ENCODE measurements at regions not wholly inside any gene's neighbourhood (a gene's known extent, or its start where the extent isn't known, plus 50 kb on each side); places are given as distances from the start of the nearest gene placed in this dataset.
"Not testable (repeated sequence)": the region's sequence is repeated elsewhere in the genome, so short reads cannot be mapped to it uniquely, and the experiment has no call there.

DNA sequence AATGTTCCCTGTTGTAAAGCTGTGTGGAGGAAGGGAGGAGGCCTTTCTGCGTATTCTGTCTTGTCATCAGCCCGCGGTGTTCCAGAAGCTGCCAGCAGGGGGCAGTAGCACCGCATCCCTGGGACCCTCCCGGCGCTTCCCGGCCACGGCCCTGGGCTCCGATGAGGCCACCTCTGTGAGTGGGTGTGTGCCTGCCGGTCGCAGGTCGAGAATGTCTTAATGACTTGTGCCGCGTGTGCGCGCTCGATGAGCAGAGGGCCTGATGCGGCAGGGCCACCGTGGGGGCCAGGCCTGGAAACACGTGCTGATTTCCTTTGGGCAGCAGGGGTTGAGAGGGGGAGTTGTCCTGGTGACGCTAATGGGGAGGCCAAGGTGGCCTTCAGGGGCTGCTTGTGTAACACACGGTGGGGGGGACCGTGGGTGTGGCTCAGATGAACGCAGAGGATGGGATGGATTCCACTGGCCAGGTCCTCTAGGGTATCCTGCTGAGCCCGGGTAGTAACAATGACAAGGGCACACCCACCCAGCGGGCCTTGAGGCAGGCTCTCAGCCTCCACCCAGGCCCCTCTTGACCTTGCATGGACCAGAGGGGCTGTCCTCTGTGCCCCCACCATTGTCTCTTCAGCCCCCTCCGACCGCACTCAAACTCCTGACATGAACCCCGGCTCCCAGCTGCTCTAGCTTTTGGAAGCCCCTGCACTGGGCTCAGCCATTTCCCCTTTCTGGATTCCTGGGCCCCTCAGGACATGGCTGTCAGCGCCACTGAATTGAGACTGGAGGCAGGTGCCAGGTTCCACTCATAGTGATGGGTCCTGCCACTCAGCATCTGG, 135.9 kb upstream of the PODXL start:
- peak; percentile 75 for DNase-seq (ENCODE audit: low read depth, low spot score)
- in situ Hi-C loops (cut with HindIII; ENCODE audit: low pct_unique_long_range_greater_than_20kb, low sequenced_read_pairs): no loop called here

- in situ Hi-C loops (cut with HindIII; ENCODE audit: low pct_unique_long_range_greater_than_20kb, low sequenced_read_pairs): no loop called here
- no peak for DNase-seq (ENCODE audit: low read depth, low spot score)
Measured at GRCh38 chr7:131691454-131692130, 135.2 kb upstream of the PODXL start.

DNA sequence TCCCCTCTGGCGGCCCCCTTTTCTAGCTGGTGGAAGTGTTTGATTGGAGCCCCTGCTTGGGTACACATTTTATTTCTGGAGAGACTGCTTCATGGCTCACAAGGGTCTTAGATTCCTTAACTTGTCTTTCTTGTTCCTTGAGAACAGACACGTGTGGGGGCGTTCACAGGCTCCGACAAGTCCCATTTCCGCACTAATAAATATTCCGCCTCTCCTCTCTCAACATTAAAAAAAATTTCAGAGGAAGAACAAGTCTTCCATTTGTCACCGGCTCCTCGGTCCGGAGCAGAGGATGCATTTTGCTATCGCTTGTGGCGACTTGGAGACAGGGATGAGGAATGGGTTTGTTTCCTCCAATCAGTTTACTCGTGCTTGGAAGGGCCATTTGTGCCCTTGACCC, 134.0 kb upstream of the PODXL start:
- in situ Hi-C loops (cut with HindIII; ENCODE audit: low pct_unique_long_range_greater_than_20kb, low sequenced_read_pairs): no loop called here
- no peak for DNase-seq (ENCODE audit: low read depth, low spot score)

- no peak for DNase-seq (ENCODE audit: low read depth, low spot score)
- in situ Hi-C loops (cut with HindIII; ENCODE audit: low pct_unique_long_range_greater_than_20kb, low sequenced_read_pairs): no loop called here
Measured at GRCh38 chr7:131689662-131690234, 133.3 kb upstream of the PODXL start.

DNA sequence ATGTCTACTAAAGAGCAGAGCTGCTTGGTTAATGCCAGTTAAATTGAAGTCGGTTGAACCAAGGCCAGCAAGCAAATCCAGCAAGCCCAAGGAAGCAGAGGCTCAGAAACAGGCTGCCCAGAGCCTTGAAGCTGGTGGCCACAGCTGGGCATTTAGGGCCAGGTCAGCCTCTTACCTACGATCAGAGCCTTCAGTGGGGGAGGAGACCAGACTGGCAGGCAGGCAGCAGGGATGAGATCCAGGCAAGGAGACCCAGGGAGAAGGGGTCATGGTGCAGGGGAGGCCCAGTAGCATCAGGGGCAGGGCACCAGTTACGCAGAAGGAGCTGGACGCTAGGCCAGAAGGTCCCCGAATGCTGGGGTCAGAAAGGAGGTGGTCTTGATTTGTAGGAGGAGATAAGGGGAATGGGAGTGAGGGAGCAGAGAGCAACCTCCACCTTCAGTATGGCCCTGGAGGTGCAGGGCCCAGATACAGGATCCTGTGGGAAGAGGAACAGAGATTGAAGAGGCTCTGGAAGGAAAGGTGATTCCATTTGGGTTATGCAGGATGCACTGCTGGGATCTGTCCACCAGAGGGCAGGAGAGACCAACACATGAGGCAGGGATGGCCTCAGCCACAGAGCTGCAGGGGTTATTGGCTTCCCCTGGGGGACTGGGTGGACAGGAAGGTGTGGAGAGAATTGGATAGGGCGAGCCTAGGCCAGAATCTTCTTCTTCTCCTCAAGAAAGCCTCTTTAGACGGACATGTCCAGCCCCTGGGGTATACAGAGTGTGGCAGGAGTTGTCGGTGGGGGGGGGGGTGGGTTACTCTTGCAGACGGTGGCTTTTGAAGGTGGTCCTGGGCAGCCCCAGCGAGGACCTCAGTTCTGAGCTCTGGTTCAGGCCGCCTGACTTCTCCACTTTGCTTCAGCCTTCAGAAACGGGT, 132.6 kb upstream of the PODXL start:
- peak; percentile 91 for DNase-seq (ENCODE audit: low read depth, low spot score)
- in situ Hi-C loops (cut with HindIII; ENCODE audit: low pct_unique_long_range_greater_than_20kb, low sequenced_read_pairs): no loop called here

DNA sequence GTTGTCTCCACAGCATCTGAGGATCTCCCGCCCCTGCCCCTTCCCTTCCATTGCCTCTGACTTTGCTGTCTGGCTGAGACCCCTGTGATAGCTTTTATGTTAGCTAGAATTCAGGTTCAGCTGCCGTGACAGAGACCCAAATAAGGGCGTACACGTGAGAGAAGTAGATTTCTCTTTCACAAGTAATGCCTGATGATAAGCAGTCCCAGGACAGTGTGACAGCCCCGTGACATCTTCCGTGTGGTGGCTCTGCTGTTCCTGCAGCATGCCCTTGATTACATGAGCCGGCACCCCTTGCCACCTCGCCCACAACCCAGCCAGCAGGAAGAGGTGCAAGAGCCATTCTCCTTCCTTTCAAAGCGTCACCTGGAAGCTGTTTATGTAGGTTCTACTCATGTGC, 130.9 kb upstream of the PODXL start:
- no peak for DNase-seq (ENCODE audit: low read depth, low spot score)
- in situ Hi-C loops (cut with HindIII; ENCODE audit: low pct_unique_long_range_greater_than_20kb, low sequenced_read_pairs): no loop called here

GRCh38 chr7:131686833-131687232, 130.4 kb upstream of the PODXL start:
- DNase-seq (ENCODE audit: low read depth, low spot score): no peak
- in situ Hi-C loops (cut with HindIII; ENCODE audit: low pct_unique_long_range_greater_than_20kb, low sequenced_read_pairs): no loop called here

GRCh38 chr7:131683536-131684125, 127.2 kb upstream of the PODXL start:
- DNase-seq (ENCODE audit: low read depth, low spot score): no peak
- in situ Hi-C loops (cut with HindIII; ENCODE audit: low pct_unique_long_range_greater_than_20kb, low sequenced_read_pairs): no loop called here

GRCh38 chr7:131681961-131682360, 125.5 kb upstream of the PODXL start:
- in situ Hi-C loops (cut with HindIII; ENCODE audit: low pct_unique_long_range_greater_than_20kb, low sequenced_read_pairs): no loop called here
- no peak for DNase-seq (ENCODE audit: low read depth, low spot score)

DNA sequence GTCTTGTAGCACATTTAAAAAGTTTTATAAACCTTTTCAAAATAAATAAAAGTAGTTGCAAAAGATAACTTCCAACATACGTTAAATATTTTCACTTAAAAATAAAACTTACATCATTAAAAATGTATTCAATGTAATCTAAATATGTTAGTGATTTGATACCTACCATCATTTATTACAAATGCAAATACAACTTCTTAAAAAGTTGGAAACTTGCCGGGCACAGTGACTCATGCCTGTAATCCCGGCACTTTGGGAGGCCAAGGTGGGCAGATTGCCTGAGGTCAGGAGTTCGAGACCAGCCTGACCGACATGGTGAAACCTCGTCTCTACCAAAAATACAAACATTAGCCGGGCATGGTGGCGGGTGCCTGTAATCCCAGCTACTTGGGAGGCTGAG, 122.6 kb upstream of the PODXL start:
- in situ Hi-C loops (cut with HindIII; ENCODE audit: low pct_unique_long_range_greater_than_20kb, low sequenced_read_pairs); DNase-seq (ENCODE audit: low read depth, low spot score): not testable (repeated sequence)

DNA sequence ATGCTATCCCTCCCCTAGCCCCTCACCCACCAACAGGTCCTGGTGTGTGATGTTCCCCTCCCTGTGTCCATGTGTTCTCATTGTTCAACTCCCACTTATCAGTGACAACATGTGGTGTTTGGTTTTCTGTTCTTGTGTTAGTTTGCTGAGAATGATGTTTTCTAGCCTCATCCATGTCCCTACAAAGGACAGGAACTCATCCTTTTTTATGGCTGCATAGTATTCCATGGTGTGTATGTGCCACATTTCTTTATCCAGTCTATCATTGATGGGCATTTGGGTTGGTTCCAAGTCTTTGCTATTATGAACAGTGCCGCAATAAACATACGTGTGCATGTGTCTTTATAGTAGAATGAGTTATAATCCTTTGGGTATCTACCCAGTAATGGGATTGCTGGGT, 120.4 kb upstream of the PODXL start:
- in situ Hi-C loops (cut with HindIII; ENCODE audit: low pct_unique_long_range_greater_than_20kb, low sequenced_read_pairs); DNase-seq (ENCODE audit: low read depth, low spot score): not testable (repeated sequence)

- no peak for DNase-seq (ENCODE audit: low read depth, low spot score)
- in situ Hi-C loops (cut with HindIII; ENCODE audit: low pct_unique_long_range_greater_than_20kb, low sequenced_read_pairs): no loop called here
Measured at GRCh38 chr7:131674131-131674530, 117.7 kb upstream of the PODXL start.

- in situ Hi-C loops (cut with HindIII; ENCODE audit: low pct_unique_long_range_greater_than_20kb, low sequenced_read_pairs): no loop called here
Measured at GRCh38 chr7:131673576-131673975, 117.1 kb upstream of the PODXL start.

GRCh38 chr7:131670406-131670805, 114.0 kb upstream of the PODXL start:
- DNase-seq (ENCODE audit: low read depth, low spot score): no peak
- in situ Hi-C loops (cut with HindIII; ENCODE audit: low pct_unique_long_range_greater_than_20kb, low sequenced_read_pairs): no loop called here

More at GRCh38 chr7:131673576-131673975, 117.1 kb upstream of the PODXL start:
- no peak for DNase-seq (ENCODE audit: low read depth, low spot score)

DNA sequence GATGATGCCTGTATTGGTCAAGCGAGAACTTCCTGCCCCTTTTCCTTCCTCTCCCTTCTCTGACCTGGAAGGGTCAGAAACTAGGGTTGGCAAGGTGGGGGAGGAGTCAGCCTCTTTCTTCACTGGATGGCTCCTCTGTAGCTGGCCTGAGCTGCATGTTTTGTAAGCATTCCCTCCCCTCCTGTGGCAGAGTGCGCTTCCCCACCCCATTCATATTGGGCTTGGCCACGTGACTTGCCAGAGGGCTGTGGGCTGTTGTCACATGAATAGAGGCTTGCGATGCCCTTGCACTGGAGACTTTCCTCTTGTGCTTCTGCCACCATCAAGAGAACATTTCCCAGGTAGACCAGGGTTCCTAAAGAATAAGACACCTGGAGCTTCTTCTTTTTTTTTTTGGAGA, 111.3 kb upstream of the PODXL start:
- in situ Hi-C loops (cut with HindIII; ENCODE audit: low pct_unique_long_range_greater_than_20kb, low sequenced_read_pairs): no loop called here
- peak; percentile 33 for DNase-seq (ENCODE audit: low read depth, low spot score)

GRCh38 chr7:131665021-131665420, 108.6 kb upstream of the PODXL start:
- in situ Hi-C loops (cut with HindIII; ENCODE audit: low pct_unique_long_range_greater_than_20kb, low sequenced_read_pairs): no loop called here
- DNase-seq (ENCODE audit: low read depth, low spot score): no peak

- in situ Hi-C loops (cut with HindIII; ENCODE audit: low pct_unique_long_range_greater_than_20kb, low sequenced_read_pairs): no loop called here
- DNase-seq (ENCODE audit: low read depth, low spot score): no peak
Measured at GRCh38 chr7:131664570-131664969, 108.1 kb upstream of the PODXL start.
